ENCODE measurements at regions not wholly inside any gene's neighbourhood (a gene's known extent, or its start where the extent isn't known, plus 50 kb on each side); places are given as distances from the start of the nearest gene placed in this dataset.

DNA sequence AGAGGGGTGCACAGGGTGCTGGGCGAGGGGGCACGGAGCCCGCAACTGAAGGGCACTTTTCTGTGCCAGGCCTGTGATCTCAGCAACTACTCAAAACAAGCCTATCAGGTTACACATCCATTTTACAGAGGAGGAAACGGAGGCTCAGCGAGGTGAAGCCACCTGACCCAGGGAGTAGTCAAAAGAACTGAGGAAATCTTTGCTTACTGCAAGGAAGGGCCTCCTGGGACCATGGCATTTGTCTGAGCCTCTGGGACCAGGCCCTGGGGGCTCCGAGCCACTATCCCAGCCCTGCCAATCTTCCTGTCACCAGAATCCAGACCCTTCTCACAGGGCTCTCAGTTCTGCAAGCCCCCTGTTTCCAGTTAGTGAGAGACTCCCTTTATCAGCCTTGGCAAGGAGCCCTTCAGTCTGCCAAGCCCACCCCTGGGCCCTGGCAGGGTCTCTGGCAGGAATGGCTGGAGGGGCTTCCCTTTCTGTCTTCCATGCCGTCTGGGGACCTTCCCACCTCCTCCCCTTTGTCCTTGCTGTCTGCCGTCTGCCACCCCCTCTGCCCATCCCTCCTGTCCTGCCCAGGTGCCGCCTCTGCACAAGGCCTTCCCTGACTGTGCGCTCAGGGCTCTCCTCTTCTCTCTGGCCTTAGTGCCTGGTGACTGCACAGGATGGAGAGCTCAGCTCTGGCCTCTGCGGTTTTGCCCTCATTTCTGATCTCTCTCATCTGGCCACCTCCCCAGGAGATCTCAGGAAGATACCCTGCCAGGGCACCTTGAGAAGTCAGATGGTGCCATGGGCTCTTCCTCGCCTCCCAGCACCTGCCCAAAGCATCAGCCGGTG is 194.7 kb upstream of the GLI2 start:
- TF ChIP-seq, protein P1, sequence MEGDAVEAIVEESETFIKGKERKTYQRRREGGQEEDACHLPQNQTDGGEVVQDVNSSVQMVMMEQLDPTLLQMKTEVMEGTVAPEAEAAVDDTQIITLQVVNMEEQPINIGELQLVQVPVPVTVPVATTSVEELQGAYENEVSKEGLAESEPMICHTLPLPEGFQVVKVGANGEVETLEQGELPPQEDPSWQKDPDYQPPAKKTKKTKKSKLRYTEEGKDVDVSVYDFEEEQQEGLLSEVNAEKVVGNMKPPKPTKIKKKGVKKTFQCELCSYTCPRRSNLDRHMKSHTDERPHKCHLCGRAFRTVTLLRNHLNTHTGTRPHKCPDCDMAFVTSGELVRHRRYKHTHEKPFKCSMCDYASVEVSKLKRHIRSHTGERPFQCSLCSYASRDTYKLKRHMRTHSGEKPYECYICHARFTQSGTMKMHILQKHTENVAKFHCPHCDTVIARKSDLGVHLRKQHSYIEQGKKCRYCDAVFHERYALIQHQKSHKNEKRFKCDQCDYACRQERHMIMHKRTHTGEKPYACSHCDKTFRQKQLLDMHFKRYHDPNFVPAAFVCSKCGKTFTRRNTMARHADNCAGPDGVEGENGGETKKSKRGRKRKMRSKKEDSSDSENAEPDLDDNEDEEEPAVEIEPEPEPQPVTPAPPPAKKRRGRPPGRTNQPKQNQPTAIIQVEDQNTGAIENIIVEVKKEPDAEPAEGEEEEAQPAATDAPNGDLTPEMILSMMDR (IDR thresholded peaks at IDR 0.05; ENCODE audit: control extremely low read depth in 1 of 3, insufficient read depth in 1 of 3, low read depth in 1 of 3, low read length in 3 of 3): no peak
- TF ChIP-seq POLR2AphosphoS5 (IDR thresholded peaks at IDR 0.05; ENCODE audit: low read depth, low read length) (no peak), ASH2L (IDR thresholded peaks at IDR 0.05; ENCODE audit: low read length) (no peak), SRF (IDR thresholded peaks at IDR 0.05; ENCODE audit: low read depth, low read length) (no peak), RFX5 (IDR thresholded peaks at IDR 0.05; ENCODE audit: borderline replicate concordance, low read depth, low read length) (no peak), EP300 (IDR thresholded peaks at IDR 0.05; ENCODE audit: borderline replicate concordance in 1 of 2, low read depth in 2 of 2, low read length in 2 of 2) (no peak), RBBP5 (IDR thresholded peaks at IDR 0.05; ENCODE audit: borderline replicate concordance, low read depth, low read length) (no peak), HDAC6 (IDR thresholded peaks at IDR 0.05; ENCODE audit: low read depth, low read length) (no peak), RAD21 (IDR thresholded peaks at IDR 0.05 in 1 of 2, conservative IDR thresholded peaks at IDR 0.05 in 1 of 2; ENCODE audit: low read depth in 2 of 2, low read length in 2 of 2) (no peak)
